ENCODE measurements at regions not wholly inside any gene's neighbourhood (a gene's known extent, or its start where the extent isn't known, plus 50 kb on each side); places are given as distances from the start of the nearest gene placed in this dataset.

DNA sequence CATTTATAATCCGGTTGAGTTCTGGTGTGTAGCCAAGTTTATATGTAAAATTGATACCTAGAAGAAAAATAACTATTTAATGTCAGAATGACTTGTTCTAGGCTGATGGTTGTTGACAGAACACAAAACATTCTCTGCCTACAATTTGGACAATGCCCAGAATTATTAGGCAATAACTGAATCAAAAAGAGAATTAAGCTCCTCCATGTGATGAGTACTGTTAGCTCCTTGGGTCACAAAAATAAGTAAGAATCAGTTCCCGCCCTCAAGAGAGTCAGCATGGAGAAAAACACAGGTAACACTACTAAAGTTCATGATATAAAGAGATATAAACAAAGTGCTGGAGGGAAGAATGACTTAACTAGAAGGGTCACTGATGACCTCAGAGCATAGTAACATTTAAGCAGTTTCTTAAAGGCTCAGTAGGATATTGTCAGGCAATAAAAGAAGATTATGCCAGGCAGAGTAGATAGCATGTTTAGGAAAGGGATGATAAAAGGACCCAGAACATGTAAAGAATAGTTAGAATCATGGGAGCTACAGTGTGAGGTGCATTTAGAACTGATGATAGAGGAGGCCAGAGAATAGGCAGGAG is 200.5 kb upstream of the ACTBL2 start:
- TF ChIP-seq, protein P1, sequence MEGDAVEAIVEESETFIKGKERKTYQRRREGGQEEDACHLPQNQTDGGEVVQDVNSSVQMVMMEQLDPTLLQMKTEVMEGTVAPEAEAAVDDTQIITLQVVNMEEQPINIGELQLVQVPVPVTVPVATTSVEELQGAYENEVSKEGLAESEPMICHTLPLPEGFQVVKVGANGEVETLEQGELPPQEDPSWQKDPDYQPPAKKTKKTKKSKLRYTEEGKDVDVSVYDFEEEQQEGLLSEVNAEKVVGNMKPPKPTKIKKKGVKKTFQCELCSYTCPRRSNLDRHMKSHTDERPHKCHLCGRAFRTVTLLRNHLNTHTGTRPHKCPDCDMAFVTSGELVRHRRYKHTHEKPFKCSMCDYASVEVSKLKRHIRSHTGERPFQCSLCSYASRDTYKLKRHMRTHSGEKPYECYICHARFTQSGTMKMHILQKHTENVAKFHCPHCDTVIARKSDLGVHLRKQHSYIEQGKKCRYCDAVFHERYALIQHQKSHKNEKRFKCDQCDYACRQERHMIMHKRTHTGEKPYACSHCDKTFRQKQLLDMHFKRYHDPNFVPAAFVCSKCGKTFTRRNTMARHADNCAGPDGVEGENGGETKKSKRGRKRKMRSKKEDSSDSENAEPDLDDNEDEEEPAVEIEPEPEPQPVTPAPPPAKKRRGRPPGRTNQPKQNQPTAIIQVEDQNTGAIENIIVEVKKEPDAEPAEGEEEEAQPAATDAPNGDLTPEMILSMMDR (conservative IDR thresholded peaks at IDR 0.05; ENCODE audit: low read depth, low read length): no peak
- TF ChIP-seq EZH2phosphoT487 (IDR thresholded peaks at IDR 0.05; ENCODE audit: borderline replicate concordance, low read length): no peak

Measured in PC-3 (cell line).